HCT116 (cell line): ENCODE measurements at regions not wholly inside any gene's neighbourhood (a gene's known extent, or its start where the extent isn't known, plus 50 kb on each side); places are given as distances from the start of the nearest gene placed in this dataset.

ENCODE experiments used
- CEBPB ChIP-seq: IDR thresholded peaks from 2 replicates; pipeline ENCODE4 v1.6.1; 2012; ENCODE audit warnings: low read depth
- CTCF ChIP-seq, 3 experiments: fragments of 200-600 bp in 1 of 3; sonication (generic) in 1 of 3; IDR thresholded peaks in 2 of 3; conservative IDR thresholded peaks in 1 of 3; 2 replicates each; pipeline ENCODE4 v1.5.1; 2012 to 2017; ENCODE audit warnings: low read depth in 2 of 3, low read length in 2 of 3, antibody characterized with exemption in 1 of 3, borderline replicate concordance in 1 of 3, control low read depth in 1 of 3, mild to moderate bottlenecking in 1 of 3, mixed read lengths in 1 of 3, mixed run types in 1 of 3, moderate library complexity in 1 of 3; ENCODE audit not compliant: insufficient read depth in 1 of 3
- EGR1 ChIP-seq: IDR thresholded peaks from 2 replicates; pipeline ENCODE4 v1.6.1; 2012; ENCODE audit warnings: low read depth
- EZH2 ChIP-seq: fragments of 200-600 bp; sonication (generic); IDR thresholded peaks from 2 replicates; pipeline ENCODE4 v1.6.1; 2017; ENCODE audit warnings: antibody characterized with exemption, mixed run types
- MAX ChIP-seq: IDR thresholded peaks from 2 replicates; pipeline ENCODE4 v1.6.1; 2012
- POLR2A ChIP-seq: IDR thresholded peaks from 2 replicates; pipeline ENCODE4 v1.7.0; 2011; ENCODE audit warnings: borderline replicate concordance; ENCODE audit not compliant: insufficient read depth, insufficient read length; ENCODE audit errors: extremely low read depth
- POLR2AphosphoS5 ChIP-seq: IDR thresholded peaks from 2 replicates; pipeline ENCODE4 v1.6.1; 2011; ENCODE audit warnings: mild to moderate bottlenecking, low read depth, low read length, moderate library complexity
- SRF ChIP-seq: IDR thresholded peaks from 2 replicates; pipeline ENCODE4 v1.6.1; 2012; ENCODE audit warnings: low read depth
- YY1 ChIP-seq: IDR thresholded peaks from 2 replicates; pipeline ENCODE4 v1.6.1; 2011; ENCODE audit warnings: low read length, low read depth, moderate library complexity, mild to moderate bottlenecking; ENCODE audit not compliant: insufficient replicate concordance; ENCODE audit errors: extremely low read depth
- ZFX ChIP-seq: fragments of 450-650 bp; IDR thresholded peaks from 2 replicates; pipeline ENCODE4 v1.6.1; 2017

- TF ChIP-seq POLR2A (no peak), CTCF (IDR thresholded peaks at IDR 0.05 in 2 of 3, conservative IDR thresholded peaks at IDR 0.05 in 1 of 3; ENCODE audit: borderline replicate concordance in 1 of 3, insufficient read depth in 1 of 3, low read depth in 2 of 3, low read length in 2 of 3) (no peak), POLR2AphosphoS5 (no peak), MAX (no peak), EGR1 (no peak), YY1 (no peak), EZH2 (no peak), CEBPB (no peak), SRF (no peak), ZFX (no peak)
Observed at GRCh38 chr12:114479831-114480230, 73.9 kb upstream of the TBX5 start.
